ENCODE measurements at regions not wholly inside any gene's neighbourhood (a gene's known extent, or its start where the extent isn't known, plus 50 kb on each side); places are given as distances from the start of the nearest gene placed in this dataset.
"Not testable (repeated sequence)": the region's sequence is repeated elsewhere in the genome, so short reads cannot be mapped to it uniquely, and the experiment has no call there.

- H3K9me3 ChIP-seq, result no peaks in the 10 kb centered on the region
- no peaks in the 10 kb centered on the region for H3K4me1 ChIP-seq
- H3K4me3 ChIP-seq, result no peak overlapping the region
- H3K36me3 ChIP-seq, result no peaks in the 10 kb centered on the region
- H3K27ac ChIP-seq, result no peak overlapping the region
- no peak for TF ChIP-seq CTCF (IDR thresholded peaks at IDR 0.05)
- DNase-seq (ENCODE audit: low spot score), result no peak
- no peaks in the 10 kb centered on the region for H3K27me3 ChIP-seq
These were observed 70.4 kb upstream of the PRDM9 start for GRCh38 chr5:23437011-23437410.

GRCh38 chr5:23433534-23434315, 73.7 kb upstream of the PRDM9 start:
- Histone ChIP-seq H3K27ac (no peak overlapping the region), H3K9me3 (no peaks in the 10 kb centered on the region), H3K36me3 (no peaks in the 10 kb centered on the region), H3K27me3 (no peaks in the 10 kb centered on the region), H3K4me3 (no peak overlapping the region), H3K4me1 (no peaks in the 10 kb centered on the region)
- TF ChIP-seq CTCF (IDR thresholded peaks at IDR 0.05), result no peak
- no peak for DNase-seq (ENCODE audit: low spot score)

GRCh38 chr5:23428705-23429104, 78.7 kb upstream of the PRDM9 start:
- no peak for TF ChIP-seq CTCF (IDR thresholded peaks at IDR 0.05)
- H3K4me3 ChIP-seq, result no peak overlapping the region

GRCh38 chr5:23420214-23420613, 87.2 kb upstream of the PRDM9 start:
- not testable (repeated sequence) for H3K9me3 ChIP-seq, H3K27me3 ChIP-seq, H3K36me3 ChIP-seq

More at GRCh38 chr5:23428705-23429104, 78.7 kb upstream of the PRDM9 start:
- H3K9me3 ChIP-seq, result no peaks in the 10 kb centered on the region
- no peaks in the 10 kb centered on the region for H3K4me1 ChIP-seq
- no peak overlapping the region for H3K27ac ChIP-seq
- H3K27me3 ChIP-seq, result no peaks in the 10 kb centered on the region
- DNase-seq (ENCODE audit: low spot score), result no peak
- no peaks in the 10 kb centered on the region for H3K36me3 ChIP-seq

GRCh38 chr5:23419115-23419514, 88.3 kb upstream of the PRDM9 start:
- DNase-seq (ENCODE audit: low spot score), result no peak
- Histone ChIP-seq H3K36me3 (no peaks in the 10 kb centered on the region), H3K27me3 (no peaks in the 10 kb centered on the region), H3K4me1 (no peaks in the 10 kb centered on the region), H3K9me3 (no peaks in the 10 kb centered on the region), H3K4me3 (no peak overlapping the region), H3K27ac (no peak overlapping the region)
- TF ChIP-seq CTCF (IDR thresholded peaks at IDR 0.05), result no peak

More at GRCh38 chr5:23420214-23420613, 87.2 kb upstream of the PRDM9 start:
- not testable (repeated sequence) for H3K27ac ChIP-seq; DNase-seq (ENCODE audit: low spot score); H3K4me1 ChIP-seq; H3K4me3 ChIP-seq

- Histone ChIP-seq H3K4me3 (no peak overlapping the region), H3K27ac (no peak overlapping the region), H3K4me1 (no peaks in the 10 kb centered on the region), H3K27me3 (no peaks in the 10 kb centered on the region), H3K9me3 (no peaks in the 10 kb centered on the region), H3K36me3 (no peaks in the 10 kb centered on the region)
- no peak for TF ChIP-seq CTCF (IDR thresholded peaks at IDR 0.05)
- no peak for DNase-seq (ENCODE audit: low spot score)
These were observed 94.9 kb upstream of the PRDM9 start for GRCh38 chr5:23412515-23412914.
